WTC11 (cell line): ENCODE measurements at regions not wholly inside any gene's neighbourhood (a gene's known extent, or its start where the extent isn't known, plus 50 kb on each side); places are given as distances from the start of the nearest gene placed in this dataset.

Experiments used
- ATAC-seq: fragments of 200-7000 bp; cut with Tn5 transposase; 2 replicates; pipeline ENCODE4 v1.10.0; 2021; ENCODE audit warnings: mild to moderate bottlenecking, moderate library complexity
- CTCF ChIA-PET: fragments of 300-600 bp; sonication (Branson Sonifier 250); formaldehyde crosslinking; loops from one replicate; lab custom pipeline; 2021; ENCODE audit warnings: antibody characterized with exemption; lab: Charles Lee
- POLR2A ChIA-PET: fragments of 350-600 bp; sonication (Branson Sonifier 250); formaldehyde crosslinking; loops from one replicate; lab custom pipeline; 2021; ENCODE audit warnings: antibody characterized with exemption; lab: Charles Lee
- DNase-seq: peaks from one replicate; pipeline ENCODE4 v3.0.0; 2021; ENCODE audit warnings: low spot score
- H3K27ac Mint-ChIP-seq: 2 replicates; pipeline ENCODE4 v1.8.0; 2021; ENCODE audit warnings: mixed read lengths
- H3K27me3 Mint-ChIP-seq: 2 replicates; pipeline ENCODE4 v1.8.0; 2021; ENCODE audit warnings: low read depth, mild to moderate bottlenecking, moderate library complexity, mixed read lengths
- H3K36me3 Mint-ChIP-seq: 2 replicates; pipeline ENCODE4 v1.8.0; 2021; ENCODE audit warnings: mixed read lengths
- H3K4me1 Mint-ChIP-seq: 2 replicates; pipeline ENCODE4 v1.8.0; 2022; ENCODE audit warnings: mixed read lengths
- H3K4me3 Mint-ChIP-seq: 2 replicates; pipeline ENCODE4 v1.8.0; 2021; ENCODE audit warnings: mild to moderate bottlenecking, moderate library complexity, mixed read lengths
- H3K9me3 Mint-ChIP-seq: 2 replicates; pipeline ENCODE4 v1.8.0; 2021; ENCODE audit warnings: mixed read lengths
- ARID4B ChIP-seq: sonication (generic); formaldehyde crosslinking; IDR thresholded peaks from 2 replicates; pipeline ENCODE4 v1.8.0; 2023; ENCODE audit warnings: missing genetic modification reagents, mild to moderate bottlenecking, borderline replicate concordance
- ELF4 ChIP-seq: sonication (generic); formaldehyde crosslinking; IDR thresholded peaks from 2 replicates; pipeline ENCODE4 v1.8.1; 2022; ENCODE audit warnings: low read depth, mild to moderate bottlenecking, moderate library complexity, missing genetic modification reagents
- ESRRA ChIP-seq: sonication (generic); formaldehyde crosslinking; IDR thresholded peaks from 2 replicates; pipeline ENCODE4 v1.8.1; 2022; ENCODE audit warnings: mild to moderate bottlenecking, missing genetic modification reagents, borderline replicate concordance
- ZBTB21 ChIP-seq: sonication (generic); formaldehyde crosslinking; IDR thresholded peaks from 2 replicates; pipeline ENCODE4 v1.8.1; 2023; ENCODE audit warnings: mild to moderate bottlenecking, missing genetic modification reagents, borderline replicate concordance
- ZNF138 ChIP-seq: sonication (generic); formaldehyde crosslinking; conservative IDR thresholded peaks from 2 replicates; pipeline ENCODE4 v1.8.1; 2022; ENCODE audit warnings: mild to moderate bottlenecking, moderate library complexity, missing genetic modification reagents
- ZNF219 ChIP-seq: sonication (generic); formaldehyde crosslinking; IDR thresholded peaks from 2 replicates; pipeline ENCODE4 v1.8.0; 2023; ENCODE audit warnings: missing genetic modification reagents, mild to moderate bottlenecking, borderline replicate concordance
- TF ChIP-seq, protein P1 (sequence below): fragments of 250-450 bp; sonication (Bioruptor Pico); IDR thresholded peaks from 2 replicates; pipeline ENCODE4 v1.9.0; 2021; ENCODE audit warnings: mild to moderate bottlenecking
- TF ChIP-seq, protein P2 (sequence below): sonication (generic); formaldehyde crosslinking; IDR thresholded peaks from 2 replicates; pipeline ENCODE4 v1.8.0; 2022; ENCODE audit warnings: mild to moderate bottlenecking, missing genetic modification reagents
- TF ChIP-seq, protein P3 (sequence below): fragments of 250-450 bp; sonication (Bioruptor Pico); IDR thresholded peaks from 2 replicates; pipeline ENCODE4 v2.1.2; 2022; ENCODE audit warnings: mild to moderate bottlenecking, moderate library complexity
- TF ChIP-seq, protein P4 (sequence below): sonication (generic); formaldehyde crosslinking; conservative IDR thresholded peaks from 2 replicates; pipeline ENCODE4 v1.8.1; 2022; ENCODE audit warnings: mild to moderate bottlenecking, missing genetic modification reagents
- TF ChIP-seq, protein P5 (sequence below): sonication (generic); formaldehyde crosslinking; IDR thresholded peaks from 2 replicates; pipeline ENCODE4 v1.8.1; 2022; ENCODE audit warnings: low read depth, mild to moderate bottlenecking, moderate library complexity, missing genetic modification reagents, borderline replicate concordance

- Mint-ChIP-seq H3K9me3 (no peaks in the 10 kb centered on the region), H3K4me1 (peaks cover 3% of the 10 kb centered on the region; the same call in 1 of the 2 replicates), H3K36me3 (no peaks in the 10 kb centered on the region), H3K27ac (no peak overlapping the region), H3K27me3 (no peaks in the 10 kb centered on the region; the same call in 1 of the 2 replicates), H3K4me3 (no peak overlapping the region)
- no peak for TF ChIP-seq ZNF138 (CRISPR knock-in tag)
- no peak for TF ChIP-seq ELF4 (CRISPR knock-in tag)
- TF ChIP-seq ESRRA, result no peak
- TF ChIP-seq, protein P1, sequence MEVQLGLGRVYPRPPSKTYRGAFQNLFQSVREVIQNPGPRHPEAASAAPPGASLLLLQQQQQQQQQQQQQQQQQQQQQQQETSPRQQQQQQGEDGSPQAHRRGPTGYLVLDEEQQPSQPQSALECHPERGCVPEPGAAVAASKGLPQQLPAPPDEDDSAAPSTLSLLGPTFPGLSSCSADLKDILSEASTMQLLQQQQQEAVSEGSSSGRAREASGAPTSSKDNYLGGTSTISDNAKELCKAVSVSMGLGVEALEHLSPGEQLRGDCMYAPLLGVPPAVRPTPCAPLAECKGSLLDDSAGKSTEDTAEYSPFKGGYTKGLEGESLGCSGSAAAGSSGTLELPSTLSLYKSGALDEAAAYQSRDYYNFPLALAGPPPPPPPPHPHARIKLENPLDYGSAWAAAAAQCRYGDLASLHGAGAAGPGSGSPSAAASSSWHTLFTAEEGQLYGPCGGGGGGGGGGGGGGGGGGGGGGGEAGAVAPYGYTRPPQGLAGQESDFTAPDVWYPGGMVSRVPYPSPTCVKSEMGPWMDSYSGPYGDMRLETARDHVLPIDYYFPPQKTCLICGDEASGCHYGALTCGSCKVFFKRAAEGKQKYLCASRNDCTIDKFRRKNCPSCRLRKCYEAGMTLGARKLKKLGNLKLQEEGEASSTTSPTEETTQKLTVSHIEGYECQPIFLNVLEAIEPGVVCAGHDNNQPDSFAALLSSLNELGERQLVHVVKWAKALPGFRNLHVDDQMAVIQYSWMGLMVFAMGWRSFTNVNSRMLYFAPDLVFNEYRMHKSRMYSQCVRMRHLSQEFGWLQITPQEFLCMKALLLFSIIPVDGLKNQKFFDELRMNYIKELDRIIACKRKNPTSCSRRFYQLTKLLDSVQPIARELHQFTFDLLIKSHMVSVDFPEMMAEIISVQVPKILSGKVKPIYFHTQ, result no peak
- no peak for TF ChIP-seq ARID4B (CRISPR knock-in tag)
- no peak for TF ChIP-seq ZBTB21 (CRISPR knock-in tag)
- TF ChIP-seq, protein P2, sequence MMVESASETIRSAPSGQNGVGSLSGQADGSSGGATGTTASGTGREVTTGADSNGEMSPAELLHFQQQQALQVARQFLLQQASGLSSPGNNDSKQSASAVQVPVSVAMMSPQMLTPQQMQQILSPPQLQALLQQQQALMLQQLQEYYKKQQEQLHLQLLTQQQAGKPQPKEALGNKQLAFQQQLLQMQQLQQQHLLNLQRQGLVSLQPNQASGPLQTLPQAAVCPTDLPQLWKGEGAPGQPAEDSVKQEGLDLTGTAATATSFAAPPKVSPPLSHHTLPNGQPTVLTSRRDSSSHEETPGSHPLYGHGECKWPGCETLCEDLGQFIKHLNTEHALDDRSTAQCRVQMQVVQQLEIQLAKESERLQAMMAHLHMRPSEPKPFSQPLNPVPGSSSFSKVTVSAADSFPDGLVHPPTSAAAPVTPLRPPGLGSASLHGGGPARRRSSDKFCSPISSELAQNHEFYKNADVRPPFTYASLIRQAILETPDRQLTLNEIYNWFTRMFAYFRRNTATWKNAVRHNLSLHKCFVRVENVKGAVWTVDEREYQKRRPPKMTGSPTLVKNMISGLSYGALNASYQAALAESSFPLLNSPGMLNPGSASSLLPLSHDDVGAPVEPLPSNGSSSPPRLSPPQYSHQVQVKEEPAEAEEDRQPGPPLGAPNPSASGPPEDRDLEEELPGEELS (CRISPR knock-in tag), result no peak
- DNase-seq, result no peak
- CTCF ChIA-PET, result no interaction called here
- no peak for ATAC-seq
- POLR2A ChIA-PET, result no interaction called here
Observed at GRCh38 chr17:51347851-51348584, 87.7 kb downstream of the UTP18 start.

- DNase-seq (no peak), ATAC-seq (no peak)
- TF ChIP-seq ZNF219 (CRISPR knock-in tag), result no peak
- TF ChIP-seq, protein P3, sequence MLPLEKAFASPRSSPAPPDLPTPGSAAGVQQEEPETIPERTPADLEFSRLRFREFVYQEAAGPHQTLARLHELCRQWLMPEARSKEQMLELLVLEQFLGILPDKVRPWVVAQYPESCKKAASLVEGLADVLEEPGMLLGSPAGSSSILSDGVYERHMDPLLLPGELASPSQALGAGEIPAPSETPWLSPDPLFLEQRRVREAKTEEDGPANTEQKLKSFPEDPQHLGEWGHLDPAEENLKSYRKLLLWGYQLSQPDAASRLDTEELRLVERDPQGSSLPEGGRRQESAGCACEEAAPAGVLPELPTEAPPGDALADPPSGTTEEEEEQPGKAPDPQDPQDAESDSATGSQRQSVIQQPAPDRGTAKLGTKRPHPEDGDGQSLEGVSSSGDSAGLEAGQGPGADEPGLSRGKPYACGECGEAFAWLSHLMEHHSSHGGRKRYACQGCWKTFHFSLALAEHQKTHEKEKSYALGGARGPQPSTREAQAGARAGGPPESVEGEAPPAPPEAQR (CRISPR knock-in tag), result no peak
- TF ChIP-seq, protein P4, sequence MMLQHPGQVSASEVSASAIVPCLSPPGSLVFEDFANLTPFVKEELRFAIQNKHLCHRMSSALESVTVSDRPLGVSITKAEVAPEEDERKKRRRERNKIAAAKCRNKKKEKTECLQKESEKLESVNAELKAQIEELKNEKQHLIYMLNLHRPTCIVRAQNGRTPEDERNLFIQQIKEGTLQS, result no peak
- TF ChIP-seq, protein P5, sequence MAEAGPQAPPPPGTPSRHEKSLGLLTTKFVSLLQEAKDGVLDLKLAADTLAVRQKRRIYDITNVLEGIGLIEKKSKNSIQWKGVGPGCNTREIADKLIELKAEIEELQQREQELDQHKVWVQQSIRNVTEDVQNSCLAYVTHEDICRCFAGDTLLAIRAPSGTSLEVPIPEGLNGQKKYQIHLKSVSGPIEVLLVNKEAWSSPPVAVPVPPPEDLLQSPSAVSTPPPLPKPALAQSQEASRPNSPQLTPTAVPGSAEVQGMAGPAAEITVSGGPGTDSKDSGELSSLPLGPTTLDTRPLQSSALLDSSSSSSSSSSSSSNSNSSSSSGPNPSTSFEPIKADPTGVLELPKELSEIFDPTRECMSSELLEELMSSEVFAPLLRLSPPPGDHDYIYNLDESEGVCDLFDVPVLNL (CRISPR knock-in tag), result no peak
- peaks cover 2% of the 10 kb centered on the region; the same call in 1 of the 2 replicates for H3K4me1 Mint-ChIP-seq
- H3K27me3 Mint-ChIP-seq, result no peaks in the 10 kb centered on the region; the same call in 1 of the 2 replicates
- ChIA-PET CTCF (no interaction called here), POLR2A (no interaction called here)
- no peak overlapping the region for H3K4me3 Mint-ChIP-seq
- no peaks in the 10 kb centered on the region for H3K9me3 Mint-ChIP-seq
- no peak overlapping the region for H3K27ac Mint-ChIP-seq
- H3K36me3 Mint-ChIP-seq, result no peaks in the 10 kb centered on the region
Observed at GRCh38 chr17:51351080-51351479, 90.7 kb downstream of the UTP18 start.
